ENCODE measurements at regions not wholly inside any gene's neighbourhood (a gene's known extent, or its start where the extent isn't known, plus 50 kb on each side); places are given as distances from the start of the nearest gene placed in this dataset.

- intact Hi-C loops (cut with DNase I), result no loop called here
- no peak for TF ChIP-seq CTCF (IDR thresholded peaks at IDR 0.05)
Observed at GRCh38 chr5:171648279-171649074, 137.1 kb upstream of the SMIM23 start.

GRCh38 chr5:171649075-171649401 lies 136.6 kb upstream of the SMIM23 start:
- ATAC-seq (no peak), DNase-seq (no peak)
- no peak overlapping the region for H3K27ac ChIP-seq
- no peak for TF ChIP-seq CTCF (IDR thresholded peaks at IDR 0.05)
- H3K36me3 ChIP-seq, result no peaks in the 10 kb centered on the region
- intact Hi-C loops (cut with DNase I), result no loop called here
- peaks cover 0 to 6% (median 0%) of the 10 kb centered on the region in 9 donors for H3K4me1 ChIP-seq
- H3K27me3 ChIP-seq, result no peaks in the 10 kb centered on the region
- 79 to 86% methylated on average over 3 of the region's 3 CpGs for WGBS, 2 donors
- H3K4me3 ChIP-seq, result no peak overlapping the region
- H3K9me3 ChIP-seq, result peaks cover 0 to 8% (median 0%) of the 10 kb centered on the region in 11 donors

More at GRCh38 chr5:171648279-171649074, 137.1 kb upstream of the SMIM23 start:
- WGBS, 2 donors, result 68 to 77% methylated on average over 10 of the region's 10 CpGs
- Histone ChIP-seq H3K4me1 (peaks cover 0 to 6% (median 0%) of the 10 kb centered on the region in 9 donors), H3K4me3 (no peak overlapping the region), H3K27me3 (no peaks in the 10 kb centered on the region), H3K36me3 (no peaks in the 10 kb centered on the region), H3K27ac (peak overlapping the region in 1 of 10 donors; percentile 47), H3K9me3 (peaks cover 0 to 4% (median 0%) of the 10 kb centered on the region in 11 donors)
- ATAC-seq (no peak), DNase-seq (no peak)

GRCh38 chr5:171650597-171650996 lies 135.0 kb upstream of the SMIM23 start:
- peaks cover 0 to 10% (median 0%) of the 10 kb centered on the region in 11 donors for H3K9me3 ChIP-seq
- no peaks in the 10 kb centered on the region for H3K27me3 ChIP-seq
- H3K4me3 ChIP-seq, result no peak overlapping the region
- no peaks in the 10 kb centered on the region for H3K36me3 ChIP-seq
- intact Hi-C loops (cut with DNase I), result no loop called here
- no peak for DNase-seq
- WGBS, 2 donors, result 88 to 91% methylated on average over 8 of the region's 8 CpGs
- no peak overlapping the region for H3K27ac ChIP-seq
- no peak for ATAC-seq
- H3K4me1 ChIP-seq, result peaks cover 0 to 6% (median 0%) of the 10 kb centered on the region in 9 donors
- TF ChIP-seq CTCF (IDR thresholded peaks at IDR 0.05), result no peak

GRCh38 chr5:171651102-171651501 lies 134.5 kb upstream of the SMIM23 start:
- DNase-seq, result no peak
- Histone ChIP-seq H3K36me3 (no peaks in the 10 kb centered on the region), H3K4me3 (no peak overlapping the region), H3K27ac (no peak overlapping the region), H3K27me3 (no peaks in the 10 kb centered on the region), H3K9me3 (peaks cover 0 to 10% (median 0%) of the 10 kb centered on the region in 11 donors), H3K4me1 (peaks cover 0 to 6% (median 0%) of the 10 kb centered on the region in 9 donors)
- no peak for ATAC-seq
- no peak for TF ChIP-seq CTCF (IDR thresholded peaks at IDR 0.05)
- WGBS, 2 donors, result 80 to 81% methylated on average over 3 of the region's 3 CpGs
- intact Hi-C loops (cut with DNase I), result no loop called here
